ENCODE measurements at regions not wholly inside any gene's neighbourhood (a gene's known extent, or its start where the extent isn't known, plus 50 kb on each side); places are given as distances from the start of the nearest gene placed in this dataset.

- no peak for DNase-seq
- intact Hi-C loops (cut with DNase I): no loop called here
- no peak for ATAC-seq
Measured at GRCh38 chr5:102691434-102691833, 63.7 kb upstream of the PAM start.

- ATAC-seq: no peak
- intact Hi-C loops (cut with DNase I): no loop called here
- DNase-seq: no peak
Measured at GRCh38 chr5:102700120-102700831, 54.8 kb upstream of the PAM start.

GRCh38 chr5:102700916-102701315 lies 54.2 kb upstream of the PAM start:
- ATAC-seq (no peak), DNase-seq (no peak)
- intact Hi-C loops (cut with DNase I): no loop called here

DNA sequence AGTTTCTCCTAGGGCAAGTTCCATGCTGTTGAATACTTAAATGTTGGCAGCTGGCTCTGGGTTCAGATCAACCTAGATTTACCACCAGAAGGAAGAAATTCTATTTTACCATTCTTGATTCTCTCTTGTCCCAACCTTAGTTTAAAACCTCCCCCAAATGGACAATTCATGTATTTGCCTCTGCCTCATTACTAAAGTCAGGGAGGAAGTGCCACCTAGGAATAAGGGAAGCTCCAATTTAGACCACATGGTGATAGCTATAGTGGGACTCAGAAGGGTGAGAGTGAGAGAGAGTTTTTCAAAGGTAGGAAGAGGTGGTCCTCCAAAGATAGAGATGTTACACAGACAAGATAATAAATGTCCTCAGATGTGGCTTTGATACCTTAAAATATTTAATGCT lies 53.4 kb upstream of the PAM start:
- DNase-seq: no peak
- ATAC-seq: no peak
- intact Hi-C loops (cut with DNase I): no loop called here

Data from left cardiac atrium (tissue), 4 donors.